ENCODE measurements at regions not wholly inside any gene's neighbourhood (a gene's known extent, or its start where the extent isn't known, plus 50 kb on each side); places are given as distances from the start of the nearest gene placed in this dataset.

GRCh38 chr1:214101246-214101645 is 113.5 kb downstream of the PROX1 start:
- TF ChIP-seq EP300 (IDR thresholded peaks at IDR 0.05; ENCODE audit: borderline replicate concordance) (no peak), CEBPB (IDR thresholded peaks at IDR 0.05) (no peak), NFIC (IDR thresholded peaks at IDR 0.05) (no peak), FOXM1 (IDR thresholded peaks at IDR 0.05; ENCODE audit: borderline replicate concordance, low read depth) (no peak)

- TF ChIP-seq CEBPB (IDR thresholded peaks at IDR 0.05): no peak
Measured at GRCh38 chr1:214101828-214102227, 114.1 kb downstream of the PROX1 start.

DNA sequence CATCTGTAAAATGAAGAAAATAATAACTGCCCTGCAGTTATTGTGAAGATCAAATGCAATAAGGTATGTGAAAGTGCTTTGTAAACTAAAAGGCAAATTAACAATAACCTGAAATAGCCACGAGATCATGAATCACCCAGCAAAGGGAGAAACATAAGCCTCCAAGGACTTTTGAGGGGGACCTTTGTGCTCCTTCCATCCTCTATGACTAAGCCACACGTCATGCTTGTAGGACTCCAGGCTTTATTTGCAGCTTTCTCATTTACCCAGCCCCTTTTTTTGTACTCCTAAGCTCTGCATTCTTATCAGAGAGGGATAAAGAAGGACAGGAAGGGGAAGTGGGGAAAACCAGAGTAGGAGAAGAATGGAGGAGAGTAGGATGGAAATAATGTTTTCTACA is 115.1 kb downstream of the PROX1 start:
- TF ChIP-seq YY1 (IDR thresholded peaks at IDR 0.05; ENCODE audit: low read depth): no peak
- no peak for TF ChIP-seq CREB1 (IDR thresholded peaks at IDR 0.05; ENCODE audit: low read depth)
- no peak for TF ChIP-seq NFIC (IDR thresholded peaks at IDR 0.05)
- TF ChIP-seq, protein P1, sequence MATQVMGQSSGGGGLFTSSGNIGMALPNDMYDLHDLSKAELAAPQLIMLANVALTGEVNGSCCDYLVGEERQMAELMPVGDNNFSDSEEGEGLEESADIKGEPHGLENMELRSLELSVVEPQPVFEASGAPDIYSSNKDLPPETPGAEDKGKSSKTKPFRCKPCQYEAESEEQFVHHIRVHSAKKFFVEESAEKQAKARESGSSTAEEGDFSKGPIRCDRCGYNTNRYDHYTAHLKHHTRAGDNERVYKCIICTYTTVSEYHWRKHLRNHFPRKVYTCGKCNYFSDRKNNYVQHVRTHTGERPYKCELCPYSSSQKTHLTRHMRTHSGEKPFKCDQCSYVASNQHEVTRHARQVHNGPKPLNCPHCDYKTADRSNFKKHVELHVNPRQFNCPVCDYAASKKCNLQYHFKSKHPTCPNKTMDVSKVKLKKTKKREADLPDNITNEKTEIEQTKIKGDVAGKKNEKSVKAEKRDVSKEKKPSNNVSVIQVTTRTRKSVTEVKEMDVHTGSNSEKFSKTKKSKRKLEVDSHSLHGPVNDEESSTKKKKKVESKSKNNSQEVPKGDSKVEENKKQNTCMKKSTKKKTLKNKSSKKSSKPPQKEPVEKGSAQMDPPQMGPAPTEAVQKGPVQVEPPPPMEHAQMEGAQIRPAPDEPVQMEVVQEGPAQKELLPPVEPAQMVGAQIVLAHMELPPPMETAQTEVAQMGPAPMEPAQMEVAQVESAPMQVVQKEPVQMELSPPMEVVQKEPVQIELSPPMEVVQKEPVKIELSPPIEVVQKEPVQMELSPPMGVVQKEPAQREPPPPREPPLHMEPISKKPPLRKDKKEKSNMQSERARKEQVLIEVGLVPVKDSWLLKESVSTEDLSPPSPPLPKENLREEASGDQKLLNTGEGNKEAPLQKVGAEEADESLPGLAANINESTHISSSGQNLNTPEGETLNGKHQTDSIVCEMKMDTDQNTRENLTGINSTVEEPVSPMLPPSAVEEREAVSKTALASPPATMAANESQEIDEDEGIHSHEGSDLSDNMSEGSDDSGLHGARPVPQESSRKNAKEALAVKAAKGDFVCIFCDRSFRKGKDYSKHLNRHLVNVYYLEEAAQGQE (IDR thresholded peaks at IDR 0.05; ENCODE audit: low read depth): no peak
- no peak for TF ChIP-seq TCF12 (IDR thresholded peaks at IDR 0.05; ENCODE audit: low read depth)
- TF ChIP-seq TAF1 (IDR thresholded peaks at IDR 0.05; ENCODE audit: low read depth): no peak

DNA sequence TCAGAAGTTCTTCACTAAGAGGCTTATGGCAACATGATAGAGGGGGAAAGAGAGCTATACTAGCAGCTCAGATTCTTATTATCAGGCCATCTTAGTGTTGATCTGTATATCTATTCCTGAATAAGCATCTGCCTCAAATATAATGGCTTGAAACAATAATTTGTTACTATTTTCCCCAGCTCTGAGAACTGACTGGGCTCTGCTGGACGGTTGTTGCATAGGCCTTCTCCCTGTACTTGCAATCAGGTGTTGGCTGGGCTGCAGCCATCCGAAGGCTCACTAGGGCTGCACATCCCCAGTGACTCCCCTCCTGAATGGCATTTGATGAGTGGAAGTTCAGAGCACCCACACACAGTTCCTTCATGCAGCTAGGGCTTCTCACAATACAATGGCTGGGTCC is 116.0 kb downstream of the PROX1 start:
- TF ChIP-seq, protein P1 (IDR thresholded peaks at IDR 0.05; ENCODE audit: low read depth): no peak
- no peak for TF ChIP-seq CEBPB (IDR thresholded peaks at IDR 0.05)
- TF ChIP-seq MAX (IDR thresholded peaks at IDR 0.05): no peak
- TF ChIP-seq YY1 (IDR thresholded peaks at IDR 0.05; ENCODE audit: low read depth): no peak
- no peak for TF ChIP-seq TCF12 (IDR thresholded peaks at IDR 0.05; ENCODE audit: low read depth)
- TF ChIP-seq RAD21 (IDR thresholded peaks at IDR 0.05; ENCODE audit: low read depth): no peak
- TF ChIP-seq FOXM1 (IDR thresholded peaks at IDR 0.05; ENCODE audit: borderline replicate concordance, low read depth): no peak
- no peak for TF ChIP-seq EP300 (IDR thresholded peaks at IDR 0.05; ENCODE audit: borderline replicate concordance)
- TF ChIP-seq EGR1 (IDR thresholded peaks at IDR 0.05): no peak
- TF ChIP-seq, protein P2, sequence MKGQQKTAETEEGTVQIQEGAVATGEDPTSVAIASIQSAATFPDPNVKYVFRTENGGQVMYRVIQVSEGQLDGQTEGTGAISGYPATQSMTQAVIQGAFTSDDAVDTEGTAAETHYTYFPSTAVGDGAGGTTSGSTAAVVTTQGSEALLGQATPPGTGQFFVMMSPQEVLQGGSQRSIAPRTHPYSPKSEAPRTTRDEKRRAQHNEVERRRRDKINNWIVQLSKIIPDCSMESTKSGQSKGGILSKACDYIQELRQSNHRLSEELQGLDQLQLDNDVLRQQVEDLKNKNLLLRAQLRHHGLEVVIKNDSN (IDR thresholded peaks at IDR 0.05): no peak
- TF ChIP-seq TEAD4 (IDR thresholded peaks at IDR 0.05): no peak
- no peak for TF ChIP-seq NFIC (IDR thresholded peaks at IDR 0.05)

DNA sequence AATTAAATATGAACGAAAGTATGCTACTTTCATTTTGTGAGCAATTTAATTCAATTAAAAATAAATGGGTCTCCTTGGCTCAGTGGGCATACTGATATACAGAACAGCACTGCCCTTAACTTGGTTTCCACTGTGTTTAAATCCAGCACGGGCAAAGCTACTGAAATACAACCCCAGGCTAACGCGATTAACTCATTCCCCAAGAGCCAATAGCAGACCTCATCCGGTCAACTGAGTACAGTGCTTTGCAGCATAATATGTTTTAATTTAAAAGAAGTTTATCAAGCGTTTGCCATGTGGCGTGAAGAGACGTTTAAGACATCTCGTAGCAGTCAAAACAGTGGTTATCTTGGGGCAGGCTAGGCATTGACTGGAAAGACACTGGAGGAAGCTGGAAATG is 118.6 kb downstream of the PROX1 start:
- no peak for TF ChIP-seq CEBPB (IDR thresholded peaks at IDR 0.05)
- no peak for TF ChIP-seq EP300 (IDR thresholded peaks at IDR 0.05; ENCODE audit: borderline replicate concordance)
- no peak for TF ChIP-seq ZBTB7A (IDR thresholded peaks at IDR 0.05; ENCODE audit: low read depth)
- no peak for TF ChIP-seq TEAD4 (IDR thresholded peaks at IDR 0.05)
- TF ChIP-seq, protein P2 (IDR thresholded peaks at IDR 0.05): no peak
- TF ChIP-seq TCF12 (IDR thresholded peaks at IDR 0.05; ENCODE audit: low read depth): no peak
- no peak for TF ChIP-seq CREB1 (IDR thresholded peaks at IDR 0.05; ENCODE audit: low read depth)
- no peak for TF ChIP-seq FOXM1 (IDR thresholded peaks at IDR 0.05; ENCODE audit: borderline replicate concordance, low read depth)
- TF ChIP-seq NFIC (IDR thresholded peaks at IDR 0.05): no peak
- no peak for TF ChIP-seq YY1 (IDR thresholded peaks at IDR 0.05; ENCODE audit: low read depth)
- TF ChIP-seq EGR1 (IDR thresholded peaks at IDR 0.05): no peak
- TF ChIP-seq, protein P1 (IDR thresholded peaks at IDR 0.05; ENCODE audit: low read depth): no peak
- TF ChIP-seq TAF1 (IDR thresholded peaks at IDR 0.05; ENCODE audit: low read depth): no peak
- TF ChIP-seq RAD21 (IDR thresholded peaks at IDR 0.05; ENCODE audit: low read depth): no peak
- TF ChIP-seq MAX (IDR thresholded peaks at IDR 0.05): no peak
